NAMALWA (cell line): ENCODE measurements at regions not wholly inside any gene's neighbourhood (a gene's known extent, or its start where the extent isn't known, plus 50 kb on each side); places are given as distances from the start of the nearest gene placed in this dataset.
"Not testable (repeated sequence)": the region's sequence is repeated elsewhere in the genome, so short reads cannot be mapped to it uniquely, and the experiment has no call there.

ENCODE experiments used
- DNase-seq: peaks from one replicate; pipeline ENCODE4 v3.0.0-alpha.2; 2015; ENCODE audit warnings: low spot score

DNA sequence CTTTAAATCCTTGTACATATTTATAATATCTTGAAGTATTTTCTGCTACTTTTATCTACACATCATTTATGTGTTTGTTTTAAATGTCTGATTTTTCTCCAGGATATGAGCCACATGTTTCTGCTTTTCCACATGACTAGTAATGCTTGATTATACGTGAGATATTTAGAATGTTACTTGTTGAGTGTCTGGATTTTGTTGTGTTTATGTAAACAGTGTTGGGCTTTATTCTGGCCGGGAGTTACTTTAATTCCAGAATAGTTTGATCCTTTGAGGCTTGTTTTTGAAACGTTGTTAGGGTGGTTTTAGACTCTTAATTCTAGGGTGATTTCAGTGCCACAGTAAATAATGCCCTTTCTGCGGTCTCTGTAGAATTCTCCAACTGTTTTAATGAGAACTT is 252.9 kb downstream of the BLID start:
- DNase-seq, result no peak

- not testable (repeated sequence) for DNase-seq
Observed at GRCh38 chr11:121855138-121855537, 260.9 kb downstream of the BLID start.

DNA sequence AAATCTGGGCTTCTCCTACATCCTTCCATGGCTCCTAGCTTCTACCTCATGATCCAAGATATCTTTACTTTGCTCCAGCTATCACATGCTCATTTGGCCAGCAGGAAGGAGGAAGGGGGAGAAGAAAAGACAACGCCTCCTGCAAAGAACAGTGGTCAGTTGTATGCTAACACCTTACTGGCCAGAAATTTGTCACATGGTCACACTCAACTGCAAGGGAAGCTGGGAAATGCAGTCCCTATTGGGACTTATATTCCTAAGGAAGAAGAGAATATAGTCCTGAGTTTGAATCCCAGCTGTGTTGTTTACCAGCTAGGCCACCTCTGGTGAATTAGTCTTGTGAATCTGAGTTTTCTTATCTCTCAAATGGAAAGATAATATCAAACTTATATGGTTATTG is 272.0 kb downstream of the BLID start:
- DNase-seq, result no peak

DNA sequence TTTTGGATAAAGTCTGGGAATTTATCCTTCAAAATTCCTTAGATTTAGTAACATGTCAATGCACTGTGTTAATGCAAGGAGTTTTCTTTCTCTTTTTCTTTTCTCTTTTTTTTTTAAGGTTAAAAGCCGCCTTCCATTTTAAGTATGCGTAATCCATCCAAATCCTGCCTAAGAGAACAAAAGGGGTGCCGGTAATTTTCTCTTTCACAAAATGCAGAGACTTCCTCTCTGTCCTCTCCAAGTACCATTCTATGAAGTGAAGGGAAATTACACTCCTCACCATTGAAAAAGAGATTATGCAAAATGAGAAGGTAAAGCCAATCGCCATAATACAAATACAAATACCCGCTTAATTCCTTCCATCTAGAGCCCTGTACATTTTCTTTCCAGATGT is 273.8 kb downstream of the BLID start:
- DNase-seq, result no peak

- DNase-seq, result no peak
Observed at GRCh38 chr11:121841487-121842191, 274.4 kb downstream of the BLID start.

DNA sequence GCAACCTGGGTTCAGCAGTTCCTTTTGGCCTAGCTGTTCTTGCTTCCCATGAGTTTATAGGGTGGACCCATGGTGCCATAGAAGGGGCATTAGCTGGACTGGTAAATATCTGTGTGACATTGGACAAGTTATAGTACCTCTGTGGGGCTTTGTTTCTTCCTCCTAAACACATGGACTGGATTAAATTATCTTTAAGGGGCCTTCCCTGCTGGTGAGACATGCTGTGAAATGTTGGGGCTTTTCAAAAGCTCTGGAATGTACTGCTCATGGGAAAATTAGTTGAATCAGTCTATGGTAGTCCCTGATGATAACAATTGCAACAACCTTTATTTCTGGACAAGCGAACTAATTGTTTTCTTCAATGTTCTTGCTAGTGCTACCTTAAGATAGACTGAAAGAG is 276.2 kb downstream of the BLID start:
- DNase-seq, result no peak

GRCh38 chr11:121838571-121838970 is 277.4 kb downstream of the BLID start:
- no peak for DNase-seq

DNA sequence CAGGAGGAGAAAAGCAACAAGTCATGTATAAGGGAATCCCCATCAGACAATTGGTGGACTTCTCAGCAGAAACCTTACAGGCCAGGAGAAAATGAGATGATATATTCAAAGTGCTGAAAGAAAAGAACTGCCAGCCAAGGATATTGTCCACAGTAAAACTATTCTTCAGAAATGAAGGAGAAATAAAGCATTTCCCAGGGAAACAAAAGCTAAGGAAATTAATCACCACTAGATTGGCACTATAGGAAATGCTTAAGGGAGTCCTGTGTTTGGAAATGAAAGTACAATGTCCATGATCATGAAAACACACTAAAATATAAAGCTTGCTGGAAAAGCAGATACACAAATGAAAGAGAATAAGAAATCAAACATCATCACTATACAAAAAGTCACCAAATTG is 282.0 kb downstream of the BLID start:
- no peak for DNase-seq

- DNase-seq, result no peak
Observed at GRCh38 chr11:121829159-121829643, 286.8 kb downstream of the BLID start.

GRCh38 chr11:121814962-121815361 is 301.1 kb downstream of the BLID start:
- no peak for DNase-seq

DNA sequence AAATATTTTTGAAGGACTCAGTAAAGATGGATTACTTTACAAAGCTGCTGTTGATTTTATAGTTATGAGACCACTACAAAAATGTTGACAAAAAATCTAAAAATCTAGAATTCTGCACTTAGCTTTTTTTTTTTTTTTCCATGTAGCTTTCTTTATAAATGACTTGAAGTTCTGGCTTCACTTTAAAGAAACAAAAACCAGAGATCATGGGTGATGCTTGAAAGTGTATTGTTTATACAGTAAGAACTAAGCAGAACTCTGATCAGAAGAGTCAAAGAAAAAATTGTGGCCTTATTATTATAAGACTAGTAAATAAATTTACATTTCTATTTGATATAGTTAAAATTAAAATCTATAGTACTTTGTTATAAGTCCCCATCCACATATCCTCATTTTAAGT is 301.7 kb downstream of the BLID start:
- DNase-seq, result no peak

- DNase-seq, result no peak
Observed at GRCh38 chr11:121810291-121810690, 305.7 kb downstream of the BLID start.

- no peak for DNase-seq
Observed at GRCh38 chr11:121808096-121808495, 307.9 kb downstream of the BLID start.

DNA sequence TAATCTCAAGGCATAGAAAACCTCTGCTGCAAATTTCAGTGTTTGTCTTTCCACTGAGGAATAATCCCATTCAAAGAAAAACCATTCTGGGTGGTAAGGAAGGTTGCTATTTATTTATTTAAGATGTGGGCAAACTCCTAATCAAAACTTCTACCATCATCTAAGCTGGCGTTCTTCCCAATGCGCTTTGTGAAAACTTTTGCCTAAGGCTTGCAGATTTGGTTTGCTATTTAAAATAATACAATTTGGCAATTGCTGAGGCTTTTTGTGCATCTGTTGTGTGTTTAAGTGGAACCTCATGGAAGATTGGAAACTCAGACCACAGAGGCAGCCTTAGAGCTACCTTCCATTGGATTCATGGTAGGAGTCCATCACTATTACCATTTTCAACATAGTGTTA is 309.0 kb downstream of the BLID start:
- no peak for DNase-seq

DNA sequence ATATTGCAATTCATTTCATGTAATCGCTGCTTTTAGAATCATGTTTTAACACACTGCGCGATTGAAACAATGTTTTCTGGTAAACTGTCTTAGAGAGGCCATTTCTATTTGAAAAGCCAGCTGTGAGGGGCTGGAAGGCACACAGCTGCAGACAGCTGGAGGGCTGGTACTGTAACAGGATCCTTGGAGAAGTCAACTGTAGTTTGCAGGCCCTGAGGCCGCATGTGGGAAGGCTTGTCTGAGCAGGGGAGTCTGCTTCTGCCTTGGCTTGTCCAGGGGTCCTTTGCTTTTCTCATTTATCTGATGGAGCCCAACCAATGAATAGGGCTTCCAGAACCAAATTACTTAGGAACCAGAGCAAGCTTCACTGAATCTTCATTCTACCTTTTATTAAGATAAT is 313.5 kb downstream of the BLID start:
- no peak for DNase-seq

GRCh38 chr11:121801781-121802180 is 314.2 kb downstream of the BLID start:
- no peak for DNase-seq

GRCh38 chr11:121801394-121801748 is 314.6 kb downstream of the BLID start:
- DNase-seq, result no peak

DNA sequence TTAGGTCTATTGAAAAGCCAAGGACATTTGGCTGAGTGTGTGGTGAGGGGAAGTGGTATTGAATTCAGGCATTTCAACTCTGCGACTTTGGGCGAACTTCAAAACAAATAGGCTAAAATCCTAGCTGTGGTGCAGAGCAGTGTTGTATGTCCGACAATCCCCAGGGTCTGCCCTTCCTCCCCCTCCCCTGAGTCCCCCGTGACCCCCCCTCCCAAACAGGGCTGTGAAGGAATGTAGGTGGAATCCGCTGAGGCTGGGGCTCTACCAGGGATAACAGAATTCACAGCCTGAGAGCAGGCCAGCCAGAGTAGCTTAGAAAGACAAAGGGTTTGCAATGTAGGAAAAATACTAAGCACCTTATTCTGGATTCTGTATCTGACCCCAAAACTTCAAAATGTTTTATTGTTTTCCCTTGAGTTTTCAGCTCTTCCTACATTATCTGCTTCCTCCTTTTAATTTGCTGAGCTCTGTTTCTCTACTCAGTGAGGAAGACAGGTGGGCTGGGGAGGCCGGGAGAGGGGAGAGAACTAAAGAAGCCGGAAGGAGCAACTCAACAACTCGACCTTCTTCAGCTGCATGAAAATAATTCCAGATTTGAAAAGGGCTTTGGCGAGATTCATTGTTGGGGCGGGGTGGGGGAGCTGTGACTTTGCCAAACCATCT is 315.2 kb downstream of the BLID start:
- no peak for DNase-seq

GRCh38 chr11:121800240-121800639 is 315.8 kb downstream of the BLID start:
- DNase-seq, result no peak

GRCh38 chr11:121797496-121797895 is 318.5 kb downstream of the BLID start:
- DNase-seq, result no peak

- DNase-seq, result no peak
Observed at GRCh38 chr11:121795174-121795573, 320.8 kb downstream of the BLID start.

DNA sequence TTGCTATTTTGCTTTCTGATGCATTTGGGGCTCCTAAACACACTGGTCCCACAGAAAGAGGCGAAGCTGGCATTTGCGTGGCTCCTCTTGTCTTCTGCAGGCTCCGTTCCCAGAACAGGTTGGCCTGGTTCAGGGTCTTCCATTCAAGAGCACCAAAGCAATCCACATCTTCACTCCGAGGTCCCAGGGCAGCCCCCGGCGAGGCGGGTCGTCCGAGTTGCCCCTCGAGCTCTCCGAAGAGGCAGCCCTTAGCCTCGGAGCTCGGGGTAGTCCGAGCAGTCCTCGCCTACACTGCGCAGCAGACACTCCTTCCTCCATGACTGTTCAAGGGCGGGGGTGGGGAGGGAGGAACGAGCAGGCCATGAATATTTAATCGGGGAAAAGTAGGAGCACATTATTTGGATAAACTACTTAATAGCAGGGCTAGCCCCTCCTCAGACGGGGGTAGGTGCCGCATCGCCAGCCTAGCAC is 321.3 kb downstream of the BLID start:
- DNase-seq, result no peak

GRCh38 chr11:121793916-121794315 is 322.1 kb downstream of the BLID start:
- DNase-seq, result no peak

DNA sequence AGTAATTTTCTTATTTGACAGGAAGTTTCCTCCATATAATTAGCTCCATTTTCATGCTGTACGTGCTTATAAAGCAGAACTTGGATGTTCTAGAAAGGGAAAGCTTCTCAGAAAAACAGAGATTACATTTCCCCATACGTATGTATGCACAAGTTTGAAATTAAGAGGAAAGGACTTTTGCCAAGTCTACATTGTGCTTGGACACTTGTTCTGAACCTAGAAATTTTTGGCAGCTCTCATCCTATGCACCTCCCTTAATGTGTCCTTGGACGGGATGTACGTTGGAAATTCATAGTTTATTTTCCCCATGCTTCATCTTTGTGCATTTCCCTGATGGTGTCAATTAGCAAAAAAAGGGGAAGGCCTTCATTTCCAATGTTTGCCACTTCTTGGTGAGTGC is 322.7 kb downstream of the BLID start:
- no peak for DNase-seq
